Gastrocnemius medialis (tissue), 4 donors: ENCODE measurements at regions not wholly inside any gene's neighbourhood (a gene's known extent, or its start where the extent isn't known, plus 50 kb on each side); places are given as distances from the start of the nearest gene placed in this dataset.

Source experiments
- ATAC-seq, 2 donors: fragments of 150-250 bp; one replicate each; pipeline ENCODE4 v1.9.1; 2016
- DNase-seq, 2 donors: peaks; one replicate each; pipeline ENCODE4 v3.0.0-alpha.2; 2019
- H3K27ac ChIP-seq, 4 donors: fragments of 200-600 bp; sonication (generic); 1 replicate in 1 of 4; 2 replicates in 3 of 4; pipeline ENCODE4 v1.5.1; 2016 to 2018; ENCODE audit warnings: mild to moderate bottlenecking in 2 of 4, moderate library complexity in 1 of 4
- H3K27me3 ChIP-seq, 3 donors: fragments of 200-600 bp; sonication (generic) in 2 of 3; 1 replicate in 1 of 3; 2 replicates in 2 of 3; pipeline versions ENCODE4 v1.5.1 to v1.6.0; 2016 to 2019; ENCODE audit warnings: mild to moderate bottlenecking in 1 of 3, moderate library complexity in 1 of 3
- H3K36me3 ChIP-seq, 2 donors: fragments of 200-600 bp; sonication (generic) in 1 of 2; one replicate each; pipeline ENCODE4 v1.5.1; 2017 to 2018
- H3K4me1 ChIP-seq, 2 donors: fragments of 200-600 bp; sonication (generic) in 1 of 2; one replicate each; pipeline ENCODE4 v1.5.1; 2016 to 2017; ENCODE audit warnings: mild to moderate bottlenecking in 2 of 2
- H3K4me3 ChIP-seq, 4 donors: fragments of 200-600 bp; sonication (generic) in 3 of 4; 1 replicate in 1 of 4; 2 replicates in 3 of 4; pipeline ENCODE4 v1.5.1; 2016 to 2019; ENCODE audit warnings: mild to moderate bottlenecking in 2 of 4
- H3K9me3 ChIP-seq, 3 donors: fragments of 200-600 bp; sonication (generic) in 2 of 3; 1 replicate in 1 of 3; 2 replicates in 2 of 3; pipeline ENCODE4 v1.5.1; 2016 to 2019
- POLR2A ChIP-seq, 2 donors: fragments of 450-650 bp; IDR thresholded peaks; one replicate each; pipeline ENCODE4 v1.6.1; 2017; ENCODE audit warnings: antibody characterized with exemption in 2 of 2, mild to moderate bottlenecking in 2 of 2, moderate library complexity in 2 of 2
- in situ Hi-C, 4 donors: fragments of 200-750 bp; cut with MboI; loops; one replicate each; pipeline versions ENCODE4 v1.15.0 to v1.8.0; 2017; ENCODE audit warnings: low sequenced_read_pairs in 4 of 4
- intact Hi-C: fragments of 100-400 bp; cut with DNase I; formaldehyde crosslinking; loops from one replicate; pipeline ENCODE4 v1.15.1; 2023; ENCODE audit warnings: low total_unique reads
- TF ChIP-seq, protein P1 (sequence below), 5 experiments: fragments of 450-650 bp in 3 of 5; fragments of 200-600 bp in 2 of 5; sonication (generic) in 2 of 5; IDR thresholded peaks in 4 of 5; conservative IDR thresholded peaks in 1 of 5; 1 replicate in 4 of 5; 2 replicates in 1 of 5; pipeline ENCODE4 v1.5.1; 2016 to 2019; ENCODE audit warnings: antibody characterized with exemption in 5 of 5, mild to moderate bottlenecking in 3 of 5, moderate library complexity in 3 of 5

DNA sequence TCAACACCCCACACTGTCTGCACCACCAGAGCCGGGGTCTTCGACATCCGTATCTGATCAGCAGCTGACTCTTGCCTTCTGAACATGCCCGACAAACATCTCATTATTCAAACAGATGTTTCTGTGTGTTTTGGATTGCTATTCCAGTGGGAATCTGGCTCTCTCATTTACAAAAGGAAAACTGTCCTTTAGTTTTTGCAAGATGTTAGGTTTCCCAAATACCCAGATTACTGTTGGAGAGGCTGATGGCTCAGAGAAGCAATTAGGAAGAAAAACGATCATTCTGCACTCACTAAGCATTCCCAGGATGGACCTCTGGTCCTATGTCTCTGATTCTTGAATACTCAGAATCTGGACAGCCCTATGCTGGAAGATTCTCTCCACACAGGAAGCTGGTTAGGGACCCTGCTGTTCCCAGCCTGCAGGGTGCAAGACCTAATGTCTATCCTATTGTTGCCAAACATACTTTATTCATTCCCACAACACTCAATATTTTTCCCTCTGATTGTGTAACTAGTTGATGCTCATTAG, 532.9 kb downstream of the CDH26 start:
- H3K36me3 ChIP-seq = no peaks in the 10 kb centered on the region
- H3K27me3 ChIP-seq = no peaks in the 10 kb centered on the region
- in situ Hi-C loops = no loop called here
- H3K9me3 ChIP-seq = no peaks in the 10 kb centered on the region
- ATAC-seq (peak in 1 of 2 donors; percentile 62), DNase-seq (no peak)
- H3K4me1 ChIP-seq = peaks cover 0 to 3% of the 10 kb centered on the region in 2 donors
- H3K27ac ChIP-seq = no peak overlapping the region
- TF ChIP-seq, protein P1, sequence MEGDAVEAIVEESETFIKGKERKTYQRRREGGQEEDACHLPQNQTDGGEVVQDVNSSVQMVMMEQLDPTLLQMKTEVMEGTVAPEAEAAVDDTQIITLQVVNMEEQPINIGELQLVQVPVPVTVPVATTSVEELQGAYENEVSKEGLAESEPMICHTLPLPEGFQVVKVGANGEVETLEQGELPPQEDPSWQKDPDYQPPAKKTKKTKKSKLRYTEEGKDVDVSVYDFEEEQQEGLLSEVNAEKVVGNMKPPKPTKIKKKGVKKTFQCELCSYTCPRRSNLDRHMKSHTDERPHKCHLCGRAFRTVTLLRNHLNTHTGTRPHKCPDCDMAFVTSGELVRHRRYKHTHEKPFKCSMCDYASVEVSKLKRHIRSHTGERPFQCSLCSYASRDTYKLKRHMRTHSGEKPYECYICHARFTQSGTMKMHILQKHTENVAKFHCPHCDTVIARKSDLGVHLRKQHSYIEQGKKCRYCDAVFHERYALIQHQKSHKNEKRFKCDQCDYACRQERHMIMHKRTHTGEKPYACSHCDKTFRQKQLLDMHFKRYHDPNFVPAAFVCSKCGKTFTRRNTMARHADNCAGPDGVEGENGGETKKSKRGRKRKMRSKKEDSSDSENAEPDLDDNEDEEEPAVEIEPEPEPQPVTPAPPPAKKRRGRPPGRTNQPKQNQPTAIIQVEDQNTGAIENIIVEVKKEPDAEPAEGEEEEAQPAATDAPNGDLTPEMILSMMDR (IDR thresholded peaks at IDR 0.05 in 4 of 5, conservative IDR thresholded peaks at IDR 0.05 in 1 of 5) = no peak
- TF ChIP-seq POLR2A (IDR thresholded peaks at IDR 0.05) = no peak
- intact Hi-C loops = no loop called here
- H3K4me3 ChIP-seq = no peak overlapping the region

GRCh38 chr20:60494476-60494875, 536.3 kb downstream of the CDH26 start:
- Histone ChIP-seq H3K27me3 (no peaks in the 10 kb centered on the region), H3K4me1 (peaks cover 0 to 3% of the 10 kb centered on the region in 2 donors), H3K27ac (no peak overlapping the region), H3K4me3 (no peak overlapping the region), H3K9me3 (no peaks in the 10 kb centered on the region), H3K36me3 (no peaks in the 10 kb centered on the region)
- intact Hi-C loops (no loop called here), in situ Hi-C loops (no loop called here)
- DNase-seq (no peak), ATAC-seq (no peak)
- no peak for TF ChIP-seq POLR2A (IDR thresholded peaks at IDR 0.05)
- TF ChIP-seq, protein P1 (IDR thresholded peaks at IDR 0.05 in 4 of 5, conservative IDR thresholded peaks at IDR 0.05 in 1 of 5) = no peak

DNA sequence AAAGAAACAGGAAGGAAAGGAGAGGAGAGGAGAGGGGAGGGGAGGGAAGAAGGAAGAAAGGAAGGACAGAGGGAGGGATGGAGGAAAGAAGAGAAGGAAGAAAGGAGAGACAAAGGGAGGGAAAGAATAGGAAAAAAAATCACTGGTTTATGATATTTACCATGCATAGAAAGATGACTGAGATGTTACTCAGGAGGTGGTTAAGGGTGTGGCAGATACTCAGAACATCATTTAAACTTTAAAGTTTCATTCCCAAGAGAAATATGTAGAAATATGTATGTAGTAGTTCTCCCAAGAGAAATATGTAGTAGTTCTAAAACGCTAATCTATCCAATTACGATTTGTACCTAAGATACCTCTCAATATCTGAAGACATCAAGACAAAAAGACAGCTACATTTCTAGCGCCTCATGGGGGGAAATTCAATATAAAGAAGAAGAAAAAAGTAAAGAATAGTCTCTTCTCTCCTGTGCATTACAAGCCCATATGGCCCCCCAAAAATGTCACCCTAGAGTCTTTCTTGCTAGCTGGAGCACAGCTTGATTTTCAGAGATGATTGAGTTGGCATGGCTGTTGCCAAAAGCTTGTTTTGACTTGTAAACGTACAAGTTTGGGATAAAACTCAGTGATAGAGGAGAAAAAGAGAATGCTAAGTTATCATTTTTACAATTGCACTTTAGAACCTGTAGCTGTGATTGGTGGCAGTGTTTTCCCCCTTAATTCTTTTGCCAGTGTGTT, 539.2 kb downstream of the CDH26 start:
- in situ Hi-C loops (no loop called here), intact Hi-C loops (no loop called here)
- Histone ChIP-seq H3K27me3 (no peaks in the 10 kb centered on the region), H3K27ac (no peak overlapping the region), H3K9me3 (no peaks in the 10 kb centered on the region), H3K4me3 (no peak overlapping the region), H3K4me1 (no peaks in the 10 kb centered on the region), H3K36me3 (no peaks in the 10 kb centered on the region)
- no peak for TF ChIP-seq POLR2A (IDR thresholded peaks at IDR 0.05)
- TF ChIP-seq, protein P1 (IDR thresholded peaks at IDR 0.05 in 4 of 5, conservative IDR thresholded peaks at IDR 0.05 in 1 of 5) = no peak
- DNase-seq (no peak), ATAC-seq (no peak)

GRCh38 chr20:60500038-60500701, 541.9 kb downstream of the CDH26 start:
- no peak for DNase-seq
- in situ Hi-C loops (no loop called here), intact Hi-C loops (no loop called here)
- Histone ChIP-seq H3K36me3 (no peaks in the 10 kb centered on the region), H3K27ac (no peak overlapping the region), H3K4me3 (no peak overlapping the region), H3K9me3 (no peaks in the 10 kb centered on the region), H3K4me1 (no peaks in the 10 kb centered on the region), H3K27me3 (no peaks in the 10 kb centered on the region)
- ATAC-seq = no peak
- TF ChIP-seq, protein P1 (IDR thresholded peaks at IDR 0.05 in 4 of 5, conservative IDR thresholded peaks at IDR 0.05 in 1 of 5) = no peak
- TF ChIP-seq POLR2A (IDR thresholded peaks at IDR 0.05) = no peak
